IMR-90 (cell line): ENCODE measurements at regions not wholly inside any gene's neighbourhood (a gene's known extent, or its start where the extent isn't known, plus 50 kb on each side); places are given as distances from the start of the nearest gene placed in this dataset.

Experiments
- ATAC-seq: fragments of 200-7000 bp; cut with Tn5 transposase; 2 replicates; pipeline ENCODE4 v1.9.1; 2020; ENCODE audit warnings: low read depth, mild to moderate bottlenecking, moderate library complexity
- BruUV-seq: library from RNA; stranded (reverse); fragments of 400-500 nt; replicated peaks from 2 replicates; lab custom pipeline; 2021; lab: Mats Ljungman, UMichigan
- CTCF ChIA-PET: fragments of 300-600 bp; formaldehyde crosslinking; extraction: SDS; loops from one replicate; lab custom pipeline; 2021; ENCODE audit warnings: antibody characterized with exemption; lab: Yijun Ruan, JAX
- POLR2A ChIA-PET: fragments of 300-600 bp; sonication (Branson Sonifier 250); formaldehyde crosslinking; loops from one replicate; lab custom pipeline; 2022; ENCODE audit warnings: antibody characterized with exemption; ENCODE audit not compliant: unreplicated experiment; lab: Charles Lee
- DNase-seq: peaks from one replicate; pipeline ENCODE4 v3.0.0; 2013
- H2AFZ ChIP-seq: replicated peaks from 2 replicates; pipeline ENCODE3; 2013; ENCODE audit warnings: low read length, mild to moderate bottlenecking; ENCODE audit not compliant: poor library complexity
- H2AK5ac ChIP-seq: 2 replicates; pipeline ENCODE4 v1.6.1; 2013; ENCODE audit warnings: low read depth, low read length, inconsistent platforms
- H2AK9ac ChIP-seq: replicated peaks from 2 replicates; pipeline ENCODE3; 2013; ENCODE audit warnings: mild to moderate bottlenecking, low read depth, low read length, moderate library complexity; ENCODE audit not compliant: poor library complexity
- H2BK120ac ChIP-seq: 2 replicates; pipeline ENCODE4 v1.6.1; 2013; ENCODE audit warnings: low read depth, low read length, inconsistent platforms
- H2BK15ac ChIP-seq: 3 replicates; pipeline ENCODE4 v1.6.1; 2013; ENCODE audit warnings: low read depth, low read length, inconsistent platforms
- H2BK20ac ChIP-seq: 2 replicates; pipeline ENCODE4 v1.6.1; 2013; ENCODE audit warnings: low read depth, mild to moderate bottlenecking, inconsistent platforms, low read length, moderate library complexity
- H2BK5ac ChIP-seq: 2 replicates; pipeline ENCODE4 v1.6.1; 2013; ENCODE audit warnings: mild to moderate bottlenecking, low read depth, low read length, inconsistent platforms; ENCODE audit not compliant: poor library complexity, severe bottlenecking
- H3K14ac ChIP-seq: replicated peaks from 2 replicates; pipeline ENCODE4 v1.6.1; 2013; ENCODE audit warnings: low read depth, low read length, inconsistent platforms
- H3K18ac ChIP-seq: 2 replicates; pipeline ENCODE4 v1.6.1; 2013; ENCODE audit warnings: low read depth, low read length, control low read depth
- H3K23ac ChIP-seq: 2 replicates; pipeline ENCODE4 v1.6.1; 2013; ENCODE audit warnings: low read depth, low read length, inconsistent platforms
- H3K27ac ChIP-seq: 2 replicates; pipeline ENCODE4 v1.5.1; 2013; ENCODE audit warnings: mild to moderate bottlenecking, control low read depth, low read length; ENCODE audit not compliant: insufficient read depth
- H3K27me3 ChIP-seq: 2 replicates; pipeline ENCODE4 v1.6.1; 2013; ENCODE audit warnings: low read length; ENCODE audit not compliant: control insufficient read depth, insufficient read depth
- H3K36me3 ChIP-seq: 2 replicates; pipeline ENCODE4 v1.6.1; 2013; ENCODE audit warnings: low read length, mixed read lengths; ENCODE audit not compliant: control insufficient read depth, insufficient read depth
- H3K4ac ChIP-seq: 2 replicates; pipeline ENCODE4 v1.6.1; 2013; ENCODE audit warnings: low read depth, low read length, inconsistent platforms
- H3K4me1 ChIP-seq: 2 replicates; pipeline ENCODE4 v1.6.1; 2013; ENCODE audit warnings: low read length, mixed read lengths; ENCODE audit not compliant: control insufficient read depth, insufficient read depth
- H3K4me2 ChIP-seq: 2 replicates; pipeline ENCODE4 v1.6.1; 2013; ENCODE audit warnings: low read depth, mild to moderate bottlenecking, control low read depth, low read length, moderate library complexity
- H3K4me3 ChIP-seq: 2 replicates; pipeline ENCODE4 v1.5.1; 2013; ENCODE audit warnings: low read depth, mild to moderate bottlenecking, control low read depth, low read length, moderate library complexity; ENCODE audit not compliant: insufficient read depth
- H3K56ac ChIP-seq: 2 replicates; pipeline ENCODE4 v1.6.1; 2013; ENCODE audit warnings: low read length, inconsistent platforms; ENCODE audit not compliant: insufficient read depth; ENCODE audit errors: extremely low read depth
- H3K79me1 ChIP-seq, 2 experiments: 2 replicates each; pipeline ENCODE4 v1.6.1; 2013; ENCODE audit warnings: low read length in 2 of 2, inconsistent platforms in 1 of 2, low read depth in 1 of 2
- H3K9ac ChIP-seq: 2 replicates; pipeline ENCODE4 v1.6.1; 2013; ENCODE audit warnings: low read depth, low read length, control low read depth
- H3K9me1 ChIP-seq: 2 replicates; pipeline ENCODE4 v1.6.1; 2013; ENCODE audit warnings: low read length, inconsistent platforms; ENCODE audit not compliant: insufficient read depth
- H3K9me3 ChIP-seq: 2 replicates; pipeline ENCODE4 v1.6.1; 2013; ENCODE audit warnings: low read length; ENCODE audit not compliant: control insufficient read depth, insufficient read depth
- H4K20me1 ChIP-seq: 2 replicates; pipeline ENCODE4 v1.6.1; 2013; ENCODE audit warnings: low read length, inconsistent platforms; ENCODE audit not compliant: insufficient read depth
- H4K5ac ChIP-seq: 2 replicates; pipeline ENCODE4 v1.6.1; 2013; ENCODE audit warnings: mild to moderate bottlenecking, low read depth, low read length, control low read depth
- H4K8ac ChIP-seq, 2 experiments: 2 replicates each; pipeline ENCODE4 v1.6.1; 2013; ENCODE audit warnings: low read depth in 2 of 2, low read length in 2 of 2, control low read depth in 1 of 2, inconsistent platforms in 1 of 2
- H4K91ac ChIP-seq: 2 replicates; pipeline ENCODE4 v1.6.1; 2013; ENCODE audit warnings: low read depth, low read length, inconsistent platforms; ENCODE audit not compliant: insufficient read depth
- CTCF ChIP-seq: conservative IDR thresholded peaks from 2 replicates; pipeline ENCODE4 v1.5.1; 2012; ENCODE audit warnings: mild to moderate bottlenecking, low read depth, low read length, improper control_type of control experiment
- FOS ChIP-seq: fragments of 150-350 bp; IDR thresholded peaks from 2 replicates; pipeline ENCODE4 v1.6.1; 2016; ENCODE audit warnings: low read depth, low read length
- MAFK ChIP-seq: IDR thresholded peaks from 2 replicates; pipeline ENCODE4 v1.6.1; 2012; ENCODE audit warnings: low read depth, low read length, improper control_type of control experiment
- MXI1 ChIP-seq: IDR thresholded peaks from 2 replicates; pipeline ENCODE4 v1.6.1; 2012; ENCODE audit warnings: low read depth, mild to moderate bottlenecking, low read length, moderate library complexity, borderline replicate concordance
- NFE2L2 ChIP-seq: fragments of 150-350 bp; IDR thresholded peaks from 2 replicates; pipeline ENCODE4 v1.6.1; 2016; ENCODE audit warnings: low read depth, mild to moderate bottlenecking, low read length
- WGBS, 2 experiments: methylation state at CpG; one replicate each; pipeline versions ENCODE4 v1.1.5 to v1.1.7; 2013; ENCODE audit warnings: missing lambda C conversion rate in 2 of 2; ENCODE audit not compliant: insufficient read length in 1 of 2; ENCODE audit errors: extremely low coverage in 2 of 2; 5-methylcytosine and 5-hydroxymethylcytosine counted together
- dilution Hi-C: fragments of 300-500 bp; cut with HindIII; formaldehyde crosslinking; loops from one replicate; pipeline ENCODE4 v1.14.3; 2018; ENCODE audit warnings: low sequenced_read_pairs; ENCODE audit not compliant: unreplicated experiment
- in situ Hi-C: fragments of 300-500 bp; cut with MboI; formaldehyde crosslinking; loops from 3 replicates; pipeline ENCODE4 v1.14.3; 2019; ENCODE audit warnings: low sequenced_read_pairs, inconsistent platforms, mixed read lengths
- intact Hi-C: fragments of 100-400 bp; cut with micrococcal nuclease; formaldehyde crosslinking; loops from 2 replicates; pipeline ENCODE4 v1.10.0; 2022

- peaks cover 4% of the 10 kb centered on the region for H3K9me3 ChIP-seq
- peak overlapping the region; percentile 31 for H2BK5ac ChIP-seq
- no peaks in the 10 kb centered on the region for H3K27me3 ChIP-seq
- no TSS peak for BruUV-seq
- H3K14ac ChIP-seq, result no peak overlapping the region
- H3K79me1 ChIP-seq, result no peaks in the 10 kb centered on the region
- H3K4ac ChIP-seq, result peak overlapping the region; percentile 42; the same call in 1 of the 2 replicates
- ATAC-seq (peak; percentile 21; the same call in 1 of the 2 replicates), DNase-seq (peak; percentile 25)
- no peak overlapping the region for H3K56ac ChIP-seq
- H3K4me1 ChIP-seq, result peaks cover 8% of the 10 kb centered on the region; the same call in 1 of the 2 replicates
- H4K8ac ChIP-seq, result peak overlapping the region in 1 of 2 experiments; percentile 28; a peak in 1 of 4 replicates
- peak overlapping the region; percentile 1; the same call in 1 of the 2 replicates for H4K91ac ChIP-seq
- dilution Hi-C loops, result no loop called here
- no peak overlapping the region for H2AFZ ChIP-seq
- CTCF ChIA-PET, result no interaction called here
- H2AK5ac ChIP-seq, result peak overlapping the region; percentile 28; the same call in 1 of the 2 replicates
- no peak overlapping the region for H3K4me2 ChIP-seq
- H3K36me3 ChIP-seq, result no peaks in the 10 kb centered on the region
- no peak overlapping the region for H2AK9ac ChIP-seq
- H3K18ac ChIP-seq, result peak overlapping the region; percentile 38; the same call in 1 of the 2 replicates
- peak overlapping the region; percentile 71 for H2BK120ac ChIP-seq
- TF ChIP-seq FOS (no peak), NFE2L2 (peak; percentile 53; the same call in 1 of the 2 replicates), CTCF (no peak), MAFK (peak; percentile 98), MXI1 (no peak)
- intact Hi-C loops, result no loop called here
- in situ Hi-C loops, result no loop called here
- no peaks in the 10 kb centered on the region for H4K20me1 ChIP-seq
- H3K27ac ChIP-seq, result no peak overlapping the region
- H4K5ac ChIP-seq, result no peak overlapping the region; the same call in 1 of the 2 replicates
- no peak overlapping the region for H3K9ac ChIP-seq
- 0 out of 2 replicates have a peak, but pooled peaks cover 3% of the 10 kb centered on the region for H3K9me1 ChIP-seq
- POLR2A ChIA-PET, result no interaction called here
- no peak overlapping the region for H3K4me3 ChIP-seq
- no CpG with 5 or more reads among the region's 5 CpGs for WGBS, 2 experiments
- H2BK15ac ChIP-seq, result 0 out of 3 replicates have a peak overlapping the region, but pooled peaks have one; percentile 72
- no peak overlapping the region; the same call in 1 of the 2 replicates for H3K23ac ChIP-seq
- H2BK20ac ChIP-seq, result peak overlapping the region; percentile 40; the same call in 1 of the 2 replicates
These were observed 549.6 kb upstream of the CCDC54 start for GRCh38 chr3:106827515-106828213.
